Activated naive CD4-positive, alpha-beta T cell treated with anti-CD3 and anti-CD28 coated beads, Interleukin-2, amount 50 U/mL, for 72 hours (primary cell): ENCODE measurements at regions not wholly inside any gene's neighbourhood (a gene's known extent, or its start where the extent isn't known, plus 50 kb on each side); places are given as distances from the start of the nearest gene placed in this dataset.

Source experiments
- ATAC-seq, 2 donors: fragments of 150-1000 bp; cut with Tn5 transposase; 2 replicates each; pipeline ENCODE4 v1.10.0; 2021; ENCODE audit warnings: mild to moderate bottlenecking in 2 of 2, moderate library complexity in 2 of 2
- DNase-seq, 2 donors: peaks; one replicate each; pipeline ENCODE4 v3.0.0; 2021 to 2022; ENCODE audit warnings: low spot score in 2 of 2
- H3K27ac Mint-ChIP-seq, 2 donors: one replicate each; pipeline ENCODE4 v1.8.0; 2022; ENCODE audit warnings: mild to moderate bottlenecking in 2 of 2, mixed read lengths in 2 of 2
- H3K36me3 Mint-ChIP-seq, 2 donors: one replicate each; pipeline ENCODE4 v1.8.0; 2022; ENCODE audit warnings: mixed read lengths in 2 of 2
- H3K9me3 Mint-ChIP-seq, 2 donors: one replicate each; pipeline ENCODE4 v1.8.0; 2022; ENCODE audit warnings: mixed read lengths in 2 of 2

DNA sequence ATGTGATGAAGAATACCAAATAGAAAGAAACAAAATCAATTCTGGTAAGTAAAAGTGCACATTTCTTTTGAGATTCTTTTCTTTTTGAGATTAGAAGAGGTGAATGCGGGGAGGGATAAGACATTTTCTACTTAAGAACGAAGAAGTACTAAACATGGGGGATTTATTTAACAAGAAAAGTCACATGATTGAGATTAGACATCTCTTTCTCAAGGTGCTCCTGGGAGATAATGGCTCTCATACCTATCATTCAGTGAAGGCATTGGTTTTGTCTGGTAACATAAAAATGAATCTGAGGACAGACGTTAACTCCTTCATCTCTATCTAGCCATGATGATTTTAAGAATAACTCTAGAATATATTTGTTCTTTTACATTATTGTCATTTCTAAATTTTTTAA lies 147.9 kb upstream of the SAMSN1 start:
- H3K27ac Mint-ChIP-seq, result no peak overlapping the region
- peaks cover 7 to 27% of the 10 kb centered on the region in 2 donors for H3K36me3 Mint-ChIP-seq
- H3K9me3 Mint-ChIP-seq, result peaks cover 11 to 20% of the 10 kb centered on the region in 2 donors
- ATAC-seq (no peak), DNase-seq (no peak)

DNA sequence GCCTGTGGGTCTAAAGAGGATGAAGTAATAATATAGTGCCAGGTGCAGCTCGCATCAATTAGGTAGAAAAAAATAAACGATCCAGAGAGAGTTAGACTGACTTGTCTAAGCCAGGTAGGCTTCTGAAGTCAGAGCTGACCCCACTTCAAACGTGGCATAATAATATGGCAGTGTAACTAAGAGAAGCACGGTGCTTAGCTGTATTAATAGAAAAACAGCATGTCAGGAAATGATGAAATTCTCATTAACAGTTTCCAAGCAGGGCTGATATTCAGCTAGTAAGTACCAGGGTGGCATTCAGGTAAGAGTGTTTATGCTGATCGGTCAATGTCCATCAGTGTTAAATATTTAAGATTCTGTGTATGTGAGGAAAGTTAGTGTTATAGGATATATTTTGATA lies 145.8 kb upstream of the SAMSN1 start:
- H3K36me3 Mint-ChIP-seq, result peaks cover 13 to 34% of the 10 kb centered on the region in 2 donors
- H3K27ac Mint-ChIP-seq, result no peak overlapping the region
- DNase-seq, result no peak
- peaks cover 12 to 25% of the 10 kb centered on the region in 2 donors for H3K9me3 Mint-ChIP-seq
- ATAC-seq, result no peak

- Mint-ChIP-seq H3K9me3 (peaks cover 12 to 25% of the 10 kb centered on the region in 2 donors), H3K36me3 (peaks cover 13 to 34% of the 10 kb centered on the region in 2 donors), H3K27ac (no peak overlapping the region)
- no peak for DNase-seq
- peak in 1 of 2 donors; percentile 45 for ATAC-seq
Observed at GRCh38 chr21:14690886-14691285, 144.8 kb upstream of the SAMSN1 start.

- Mint-ChIP-seq H3K9me3 (peaks cover 12 to 29% of the 10 kb centered on the region in 2 donors), H3K27ac (peak overlapping the region in 1 of 2 donors; percentile 2), H3K36me3 (peaks cover 13 to 46% of the 10 kb centered on the region in 2 donors)
- ATAC-seq (no peak), DNase-seq (no peak)
Observed at GRCh38 chr21:14688936-14689335, 142.8 kb upstream of the SAMSN1 start.

- Mint-ChIP-seq H3K9me3 (peaks cover 12 to 29% of the 10 kb centered on the region in 2 donors), H3K36me3 (peaks cover 13 to 47% of the 10 kb centered on the region in 2 donors), H3K27ac (peak overlapping the region in 1 of 2 donors; percentile 12)
- DNase-seq, result no peak
- peak in 1 of 2 donors; percentile 41 for ATAC-seq
Observed at GRCh38 chr21:14688412-14688811, 142.3 kb upstream of the SAMSN1 start.

GRCh38 chr21:14687268-14687625 lies 141.1 kb upstream of the SAMSN1 start:
- DNase-seq, result no peak
- peaks cover 13 to 49% of the 10 kb centered on the region in 2 donors for H3K36me3 Mint-ChIP-seq
- H3K27ac Mint-ChIP-seq, result peak overlapping the region; percentile 3 to 16
- peaks cover 12 to 32% of the 10 kb centered on the region in 2 donors for H3K9me3 Mint-ChIP-seq
- peak; percentile 83 to 88 for ATAC-seq

GRCh38 chr21:14686466-14687267 lies 140.6 kb upstream of the SAMSN1 start:
- H3K9me3 Mint-ChIP-seq, result peaks cover 12 to 34% of the 10 kb centered on the region in 2 donors
- DNase-seq (no peak), ATAC-seq (peak; percentile 42 to 54)
- H3K36me3 Mint-ChIP-seq, result peaks cover 13 to 49% of the 10 kb centered on the region in 2 donors
- peak overlapping the region in 1 of 2 donors; percentile 16 for H3K27ac Mint-ChIP-seq

GRCh38 chr21:14685568-14685967 lies 139.5 kb upstream of the SAMSN1 start:
- H3K27ac Mint-ChIP-seq, result no peak overlapping the region
- H3K9me3 Mint-ChIP-seq, result peaks cover 11 to 27% of the 10 kb centered on the region in 2 donors
- H3K36me3 Mint-ChIP-seq, result peaks cover 13 to 41% of the 10 kb centered on the region in 2 donors
- ATAC-seq (no peak), DNase-seq (no peak)

DNA sequence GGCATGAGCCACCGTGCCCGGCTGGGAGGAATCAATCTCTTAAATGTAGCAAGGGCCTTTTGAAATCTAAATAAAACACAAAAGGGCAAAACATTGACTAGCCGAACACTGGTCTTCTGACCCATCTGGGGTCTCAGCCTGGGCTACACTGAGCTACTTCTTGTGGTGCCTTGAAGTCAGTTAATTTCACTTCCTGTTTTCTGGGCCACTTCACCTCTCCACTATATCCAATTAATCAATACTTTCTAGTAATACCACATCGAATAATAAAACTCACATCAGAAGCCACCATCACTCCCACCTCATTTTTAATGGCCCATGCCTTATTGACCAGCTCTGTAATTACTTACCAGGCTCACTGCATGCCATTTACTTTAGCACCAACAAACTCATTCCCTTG lies 138.0 kb upstream of the SAMSN1 start:
- Mint-ChIP-seq H3K36me3 (peaks cover 14 to 33% of the 10 kb centered on the region in 2 donors), H3K9me3 (peaks cover 6 to 21% of the 10 kb centered on the region in 2 donors), H3K27ac (peak overlapping the region in 1 of 2 donors; percentile 3)
- no peak for ATAC-seq
- no peak for DNase-seq

DNA sequence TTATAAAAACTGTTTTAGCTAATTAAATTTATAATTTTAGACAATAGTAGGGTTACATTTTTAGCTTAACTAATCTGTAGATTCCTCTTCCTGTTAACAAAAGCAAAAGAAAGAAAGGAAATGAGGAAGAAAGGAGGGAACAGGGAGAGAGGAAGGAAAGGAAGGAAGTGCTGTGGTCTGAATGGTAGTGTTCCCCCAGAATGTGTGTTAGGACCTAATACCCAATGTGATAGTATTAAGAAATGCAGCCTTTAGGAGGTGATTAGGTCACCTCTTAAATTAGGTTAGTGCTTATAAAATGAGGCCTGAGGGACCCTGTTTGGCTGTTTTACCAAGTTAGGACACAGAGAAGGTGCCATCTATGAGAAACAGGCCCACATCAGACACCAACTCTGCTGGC lies 136.9 kb upstream of the SAMSN1 start:
- peaks cover 7 to 34% of the 10 kb centered on the region in 2 donors for H3K36me3 Mint-ChIP-seq
- ATAC-seq (no peak), DNase-seq (no peak)
- peak overlapping the region in 1 of 2 donors; percentile 71 for H3K27ac Mint-ChIP-seq
- peaks cover 9 to 21% of the 10 kb centered on the region in 2 donors for H3K9me3 Mint-ChIP-seq

DNA sequence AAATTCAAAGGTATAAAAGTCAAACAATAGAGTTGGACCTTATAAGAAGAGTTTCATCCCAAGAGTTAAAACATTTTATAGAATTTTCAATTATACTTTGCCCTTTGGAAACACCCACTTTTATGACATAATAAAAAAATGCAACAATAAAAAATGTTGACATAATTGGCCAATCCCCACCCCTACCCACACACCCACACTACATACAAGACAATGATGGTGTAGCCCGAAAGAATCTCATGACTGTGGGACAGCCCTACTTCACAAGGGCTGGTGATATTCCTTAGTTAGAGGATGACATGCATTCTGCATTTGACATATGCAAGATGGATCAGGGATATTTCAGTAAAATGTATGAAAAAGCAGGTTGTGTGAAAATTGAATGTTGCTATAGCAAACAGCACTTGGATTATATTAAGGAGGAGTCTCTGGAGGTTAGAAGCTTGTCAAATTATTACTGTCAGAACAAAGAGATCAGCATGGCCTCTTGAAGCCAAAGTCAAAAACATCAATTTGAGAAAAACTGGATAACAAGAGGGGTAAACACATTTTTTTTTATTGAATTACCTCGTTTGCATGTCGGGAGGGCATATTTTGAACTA lies 133.0 kb upstream of the SAMSN1 start:
- peak overlapping the region in 1 of 2 donors; percentile 48 for H3K27ac Mint-ChIP-seq
- ATAC-seq, result no peak
- DNase-seq, result no peak
- peaks cover 26 to 35% of the 10 kb centered on the region in 2 donors for H3K36me3 Mint-ChIP-seq
- peaks cover 21 to 28% of the 10 kb centered on the region in 2 donors for H3K9me3 Mint-ChIP-seq

DNA sequence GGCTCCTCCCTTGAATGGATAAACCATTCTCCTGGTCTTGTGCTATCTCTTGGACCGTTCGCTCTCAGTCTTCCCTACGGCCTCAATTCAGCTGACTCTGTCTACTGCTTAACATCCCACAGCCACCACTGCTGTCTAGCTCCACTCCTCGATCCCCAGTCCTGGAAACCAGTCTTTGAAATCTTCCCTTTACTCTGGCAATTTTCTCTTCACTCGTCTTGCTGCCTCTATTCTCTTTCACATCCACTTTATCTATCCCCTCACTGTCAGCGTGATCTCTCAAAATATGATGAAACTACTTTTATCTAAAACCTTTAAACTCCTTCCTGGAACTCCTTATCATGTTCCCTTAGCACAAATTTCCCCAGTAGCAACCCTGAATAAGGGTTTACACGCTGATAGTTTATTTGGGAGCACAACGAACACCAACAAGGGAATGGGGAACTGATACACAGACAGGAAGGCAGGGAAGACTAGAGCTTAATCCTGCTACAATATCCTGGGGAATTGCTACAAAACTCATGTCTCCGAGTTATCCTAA lies 131.6 kb upstream of the SAMSN1 start:
- Mint-ChIP-seq H3K27ac (peak overlapping the region in 1 of 2 donors; percentile 97), H3K9me3 (peaks cover 21 to 28% of the 10 kb centered on the region in 2 donors), H3K36me3 (peaks cover 26 to 33% of the 10 kb centered on the region in 2 donors)
- DNase-seq, result no peak
- ATAC-seq, result no peak

DNA sequence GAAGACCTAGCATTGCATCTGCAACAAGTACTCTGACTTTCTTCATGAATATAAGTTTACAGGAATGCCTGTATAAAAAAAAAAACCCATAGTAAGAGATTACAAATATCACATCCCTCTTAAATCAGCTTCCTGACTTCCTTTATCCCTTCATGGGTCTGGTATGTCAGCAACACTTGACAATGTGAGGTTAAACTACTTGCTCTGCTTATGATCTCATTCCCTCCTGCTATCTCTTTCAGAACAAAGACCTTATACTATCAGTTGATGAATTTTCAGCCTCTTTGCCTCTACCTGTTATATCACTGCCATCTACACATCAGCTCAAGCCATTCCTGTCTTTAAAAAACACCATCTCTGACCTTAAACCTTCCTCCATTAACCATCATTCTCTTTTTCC lies 130.9 kb upstream of the SAMSN1 start:
- peaks cover 21 to 23% of the 10 kb centered on the region in 2 donors for H3K9me3 Mint-ChIP-seq
- H3K27ac Mint-ChIP-seq, result peak overlapping the region; percentile 27 to 97
- DNase-seq, result no peak
- peak in 1 of 2 donors; percentile 32 for ATAC-seq
- H3K36me3 Mint-ChIP-seq, result peaks cover 26 to 29% of the 10 kb centered on the region in 2 donors

DNA sequence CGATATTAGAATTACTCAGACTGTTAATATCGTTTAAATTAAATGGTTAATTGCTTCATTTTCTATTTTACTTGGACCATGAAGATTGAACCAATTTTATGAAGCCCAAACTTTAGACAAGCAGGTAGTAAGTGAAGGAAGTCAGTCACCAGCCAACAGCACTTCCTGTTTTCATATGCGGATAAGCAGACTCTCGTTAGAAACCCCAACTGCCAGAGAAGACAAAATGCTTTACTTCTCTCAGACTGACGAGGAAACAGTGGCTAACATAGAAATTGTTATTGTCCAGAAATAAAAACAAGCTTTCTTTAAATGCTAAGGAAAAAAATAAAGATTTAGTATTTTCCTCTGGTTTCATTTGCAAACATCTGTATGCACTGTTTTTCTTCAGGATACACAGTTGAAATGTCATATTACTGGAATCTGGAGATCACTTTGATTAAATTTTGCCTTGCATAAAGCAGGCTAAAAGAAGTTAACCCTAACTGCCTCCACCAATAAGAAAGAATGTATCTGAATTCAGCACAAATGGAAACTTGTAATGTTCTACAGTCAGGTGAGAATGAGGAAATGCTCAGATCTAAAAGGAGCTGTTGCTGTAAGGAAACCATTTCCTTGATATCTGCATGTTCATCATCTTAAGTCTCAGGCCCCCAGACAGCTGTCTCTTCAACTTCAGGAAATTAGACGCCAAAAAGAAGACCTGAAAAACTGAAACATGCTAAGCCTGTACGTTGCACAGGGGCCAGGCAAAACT lies 129.8 kb upstream of the SAMSN1 start:
- ATAC-seq (peak; percentile 68 to 81), DNase-seq (no peak)
- Mint-ChIP-seq H3K36me3 (peaks cover 26 to 28% of the 10 kb centered on the region in 2 donors), H3K9me3 (peaks cover 21 to 23% of the 10 kb centered on the region in 2 donors), H3K27ac (peak overlapping the region; percentile 91 to 97)

GRCh38 chr21:14673649-14674048 lies 127.5 kb upstream of the SAMSN1 start:
- peaks cover 19 to 22% of the 10 kb centered on the region in 2 donors for H3K36me3 Mint-ChIP-seq
- H3K9me3 Mint-ChIP-seq, result peaks cover 21% of the 10 kb centered on the region in 2 donors
- H3K27ac Mint-ChIP-seq, result no peak overlapping the region
- ATAC-seq, result no peak
- no peak for DNase-seq

- ATAC-seq (no peak), DNase-seq (no peak)
- H3K9me3 Mint-ChIP-seq, result peaks cover 12 to 16% of the 10 kb centered on the region in 2 donors
- H3K27ac Mint-ChIP-seq, result no peak overlapping the region
- peaks cover 13 to 14% of the 10 kb centered on the region in 2 donors for H3K36me3 Mint-ChIP-seq
Observed at GRCh38 chr21:14672466-14672865, 126.4 kb upstream of the SAMSN1 start.
